OCI-LY3 (cell line): ENCODE measurements at regions not wholly inside any gene's neighbourhood (a gene's known extent, or its start where the extent isn't known, plus 50 kb on each side); places are given as distances from the start of the nearest gene placed in this dataset.
"Not testable (repeated sequence)": the region's sequence is repeated elsewhere in the genome, so short reads cannot be mapped to it uniquely, and the experiment has no call there.

Source experiments
- H2AFZ ChIP-seq: fragments of 200-600, 300-600 bp; shearing (Covaris generic); 2 replicates; pipeline ENCODE4 v1.6.0; 2014; ENCODE audit warnings: antibody characterized with exemption, low read depth, low read length
- H3K27ac ChIP-seq: fragments of 200-600, 300-600 bp; sonication (generic); 2 replicates; pipeline ENCODE4 v1.5.1; 2014; ENCODE audit warnings: mild to moderate bottlenecking, low read length, moderate library complexity, mixed read lengths
- H3K27me3 ChIP-seq: fragments of 200-600, 300-600 bp; sonication (generic); 2 replicates; pipeline ENCODE4 v1.6.1; 2014; ENCODE audit warnings: low read depth, low read length, mixed read lengths
- H3K36me3 ChIP-seq: fragments of 200-600, 300-600 bp; sonication (generic); replicated peaks from 2 replicates; pipeline ENCODE3; 2014; ENCODE audit warnings: low read depth, low read length, mixed read lengths
- H3K4me1 ChIP-seq: fragments of 300-600, 200-600 bp; sonication (generic); 2 replicates; pipeline ENCODE4 v1.6.1; 2014; ENCODE audit warnings: low read length, mixed read lengths
- H3K4me2 ChIP-seq: fragments of 200-600, 300-600 bp; sonication (generic); 2 replicates; pipeline ENCODE4 v1.6.1; 2014; ENCODE audit warnings: low read length, mixed read lengths
- H3K4me3 ChIP-seq: fragments of 300-600, 200-600 bp; sonication (generic); 2 replicates; pipeline ENCODE4 v1.5.1; 2014; ENCODE audit warnings: antibody characterized with exemption, mild to moderate bottlenecking, low read length, moderate library complexity
- H3K79me2 ChIP-seq: fragments of 300-600, 200-600 bp; shearing (Covaris generic); 2 replicates; pipeline ENCODE4 v1.6.1; 2014; ENCODE audit warnings: mild to moderate bottlenecking, low read length, mixed read lengths
- H3K9ac ChIP-seq: fragments of 300-600, 200-600 bp; shearing (Covaris generic); 2 replicates; pipeline ENCODE4 v1.6.0; 2014; ENCODE audit warnings: mild to moderate bottlenecking, low read length, moderate library complexity
- H3K9me3 ChIP-seq: fragments of 200-600, 300-600 bp; shearing (Covaris generic); 2 replicates; pipeline ENCODE4 v1.6.1; 2014; ENCODE audit warnings: low read length, mixed read lengths; ENCODE audit not compliant: insufficient read depth
- H4K20me1 ChIP-seq: fragments of 200-600, 300-600 bp; sonication (generic); 2 replicates; pipeline ENCODE4 v1.6.1; 2016; ENCODE audit warnings: low read length, mixed read lengths; ENCODE audit not compliant: insufficient read depth
- CTCF ChIP-seq: fragments of 200-600, 300-600 bp; sonication (generic); IDR thresholded peaks from 2 replicates; pipeline ENCODE4 v1.5.1; 2014; ENCODE audit warnings: antibody characterized with exemption, low read length, low read depth
- EZH2phosphoT487 ChIP-seq: fragments of 200-600 bp; shearing (Covaris generic); IDR thresholded peaks from 2 replicates; pipeline ENCODE4 v1.6.1; 2018; ENCODE audit warnings: antibody characterized with exemption, mixed run types, low read depth

GRCh38 chrX:25872786-25873185 lies 265.4 kb upstream of the MAGEB18 start:
- Histone ChIP-seq H3K79me2 (no peaks in the 10 kb centered on the region), H3K9ac (no peak overlapping the region), H3K36me3 (no peaks in the 10 kb centered on the region)

DNA sequence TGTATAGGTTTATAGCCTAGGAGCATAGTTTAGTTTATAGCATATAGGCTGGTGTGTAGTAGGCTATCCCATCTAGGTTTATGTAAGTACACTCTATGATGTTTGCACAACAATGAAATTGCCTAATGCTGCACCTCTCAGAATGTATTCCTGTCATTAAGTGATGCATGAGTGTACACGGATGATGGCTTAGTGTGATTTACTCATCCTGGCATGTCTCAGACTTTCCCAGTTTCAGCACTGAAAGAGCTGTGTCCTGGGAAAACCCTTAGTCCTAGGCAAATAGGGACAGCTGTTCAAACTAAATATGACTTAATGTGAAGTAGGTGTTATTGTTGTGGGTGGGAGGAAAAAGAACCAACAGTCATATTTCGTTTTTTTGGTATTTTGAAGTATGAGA lies 264.9 kb upstream of the MAGEB18 start:
- Histone ChIP-seq H3K9me3 (no peaks in the 10 kb centered on the region), H3K36me3 (no peaks in the 10 kb centered on the region), H3K4me2 (no peak overlapping the region), H3K9ac (no peak overlapping the region), H3K27me3 (no peaks in the 10 kb centered on the region), H4K20me1 (no peaks in the 10 kb centered on the region), H3K79me2 (no peaks in the 10 kb centered on the region), H3K4me1 (no peaks in the 10 kb centered on the region), H2AFZ (no peak overlapping the region), H3K4me3 (no peak overlapping the region), H3K27ac (no peak overlapping the region)
- TF ChIP-seq CTCF (no peak), EZH2phosphoT487 (no peak)

More at GRCh38 chrX:25872786-25873185, 265.4 kb upstream of the MAGEB18 start:
- Histone ChIP-seq H4K20me1 (no peaks in the 10 kb centered on the region), H3K27me3 (no peaks in the 10 kb centered on the region), H3K4me1 (no peaks in the 10 kb centered on the region), H3K4me2 (no peak overlapping the region), H3K9me3 (no peaks in the 10 kb centered on the region), H3K4me3 (no peak overlapping the region), H3K27ac (no peak overlapping the region), H2AFZ (no peak overlapping the region)
- no peak for TF ChIP-seq CTCF
- no peak for TF ChIP-seq EZH2phosphoT487

- H3K27me3 ChIP-seq, result no peaks in the 10 kb centered on the region
- no peaks in the 10 kb centered on the region for H3K36me3 ChIP-seq
- no peaks in the 10 kb centered on the region for H3K9me3 ChIP-seq
- H3K79me2 ChIP-seq, result no peaks in the 10 kb centered on the region
- no peaks in the 10 kb centered on the region for H3K4me1 ChIP-seq
- no peak overlapping the region for H2AFZ ChIP-seq
- TF ChIP-seq CTCF, result no peak
- no peak for TF ChIP-seq EZH2phosphoT487
- H3K27ac ChIP-seq, result no peak overlapping the region
- no peak overlapping the region for H3K4me3 ChIP-seq
- no peaks in the 10 kb centered on the region for H4K20me1 ChIP-seq
- H3K9ac ChIP-seq, result no peak overlapping the region
- no peak overlapping the region for H3K4me2 ChIP-seq
Observed at GRCh38 chrX:25878806-25879205, 259.3 kb upstream of the MAGEB18 start.

- H3K9me3 ChIP-seq, result not testable (repeated sequence)
Observed at GRCh38 chrX:25882503-25882902, 255.6 kb upstream of the MAGEB18 start.

GRCh38 chrX:25897758-25898157 lies 240.4 kb upstream of the MAGEB18 start:
- no peak overlapping the region for H3K27ac ChIP-seq
- no peaks in the 10 kb centered on the region for H3K36me3 ChIP-seq
- H3K4me2 ChIP-seq, result no peak overlapping the region
- no peaks in the 10 kb centered on the region for H3K9me3 ChIP-seq
- TF ChIP-seq EZH2phosphoT487 (no peak), CTCF (no peak)
- H3K4me1 ChIP-seq, result no peaks in the 10 kb centered on the region
- H2AFZ ChIP-seq, result no peak overlapping the region
- H3K9ac ChIP-seq, result no peak overlapping the region
- H3K79me2 ChIP-seq, result no peaks in the 10 kb centered on the region
- H3K27me3 ChIP-seq, result no peaks in the 10 kb centered on the region
- no peak overlapping the region for H3K4me3 ChIP-seq
- H4K20me1 ChIP-seq, result no peaks in the 10 kb centered on the region

More at GRCh38 chrX:25882503-25882902, 255.6 kb upstream of the MAGEB18 start:
- H3K9ac ChIP-seq, H3K79me2 ChIP-seq, H3K36me3 ChIP-seq, H3K4me1 ChIP-seq, H3K27ac ChIP-seq, H4K20me1 ChIP-seq, H3K27me3 ChIP-seq, H3K4me2 ChIP-seq, H3K4me3 ChIP-seq, H2AFZ ChIP-seq: not testable (repeated sequence)

DNA sequence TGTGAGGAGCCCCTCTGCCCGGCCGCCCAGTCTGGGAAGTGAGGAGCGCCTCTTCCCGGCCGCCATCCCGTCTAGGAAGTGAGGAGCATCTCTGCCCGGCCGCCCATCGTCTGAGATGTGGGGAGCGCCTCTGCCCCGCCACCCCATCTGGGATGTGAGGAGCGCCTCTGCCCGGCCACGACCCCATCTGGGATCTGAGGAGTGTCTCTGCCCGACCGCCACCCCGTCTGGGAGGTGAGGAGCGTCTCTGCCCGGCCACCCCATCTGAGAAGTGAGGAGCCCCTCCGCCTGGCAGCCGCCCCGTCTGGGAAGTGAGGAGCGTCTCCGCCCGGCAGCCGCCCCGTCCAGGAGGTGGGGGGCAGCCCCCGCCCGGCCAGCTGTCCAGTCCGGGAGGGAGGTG lies 232.4 kb upstream of the MAGEB18 start:
- not testable (repeated sequence) for H3K4me2 ChIP-seq, H4K20me1 ChIP-seq, H3K79me2 ChIP-seq, H2AFZ ChIP-seq, H3K9ac ChIP-seq, H3K4me3 ChIP-seq, H3K27me3 ChIP-seq, H3K36me3 ChIP-seq, H3K4me1 ChIP-seq, H3K9me3 ChIP-seq, H3K27ac ChIP-seq
